ENCODE measurements at regions not wholly inside any gene's neighbourhood (a gene's known extent, or its start where the extent isn't known, plus 50 kb on each side); places are given as distances from the start of the nearest gene placed in this dataset.

GRCh38 chr3:64357481-64357880, 132.2 kb upstream of the PRICKLE2 start:
- intact Hi-C loops (cut with micrococcal nuclease): no loop called here
- H4K20me1 ChIP-seq (ENCODE audit: insufficient read depth): no peaks in the 10 kb centered on the region
- H2AFZ ChIP-seq (ENCODE audit: low read depth, low read length, poor library complexity, severe bottlenecking): no peak overlapping the region
- TF ChIP-seq EZH2 (IDR thresholded peaks at IDR 0.05): no peak
- no peak for TF ChIP-seq RAD21 (IDR thresholded peaks at IDR 0.05; ENCODE audit: low read depth)
- no peak for TF ChIP-seq REST (IDR thresholded peaks at IDR 0.05; ENCODE audit: low read depth)
- no peak for TF ChIP-seq ZFX (IDR thresholded peaks at IDR 0.05)
- TF ChIP-seq FOSL1 (IDR thresholded peaks at IDR 0.05; ENCODE audit: low read depth): no peak
- no peak for TF ChIP-seq EZH2phosphoT487 (IDR thresholded peaks at IDR 0.05; ENCODE audit: borderline replicate concordance)
- no peak for TF ChIP-seq CTCF (IDR thresholded peaks at IDR 0.05 in 2 of 3, conservative IDR thresholded peaks at IDR 0.05 in 1 of 3; ENCODE audit: borderline replicate concordance in 1 of 3, insufficient read depth in 1 of 3, low read depth in 2 of 3, low read length in 2 of 3)
- no peak for TF ChIP-seq ELF1 (IDR thresholded peaks at IDR 0.05; ENCODE audit: borderline replicate concordance, low read depth)
- no peak for TF ChIP-seq SRF (IDR thresholded peaks at IDR 0.05; ENCODE audit: low read depth)
- no peak for TF ChIP-seq SP1 (IDR thresholded peaks at IDR 0.05; ENCODE audit: low read depth)
- TF ChIP-seq EGR1 (IDR thresholded peaks at IDR 0.05; ENCODE audit: low read depth): no peak
- no peak for TF ChIP-seq ZBTB33 (IDR thresholded peaks at IDR 0.05; ENCODE audit: extremely low read depth, insufficient replicate concordance, low read length)
- TF ChIP-seq MAX (IDR thresholded peaks at IDR 0.05): no peak
- TF ChIP-seq POLR2AphosphoS5 (IDR thresholded peaks at IDR 0.05; ENCODE audit: low read depth, low read length): no peak
- TF ChIP-seq TCF7L2 (IDR thresholded peaks at IDR 0.05; ENCODE audit: borderline replicate concordance, extremely low read depth, insufficient read depth, insufficient read length): no peak
- TF ChIP-seq JUND (IDR thresholded peaks at IDR 0.05): no peak
- TF ChIP-seq CEBPB (IDR thresholded peaks at IDR 0.05; ENCODE audit: low read depth): no peak
- TF ChIP-seq CBX3 (IDR thresholded peaks at IDR 0.05; ENCODE audit: low read depth): no peak
- no peak for TF ChIP-seq ATF3 (IDR thresholded peaks at IDR 0.05)
- TF ChIP-seq SIN3A (IDR thresholded peaks at IDR 0.05; ENCODE audit: low read depth): no peak
- no TSS peak for BruUV-seq (replicated peaks)
- no peaks in the 10 kb centered on the region for H3K9me3 ChIP-seq (ENCODE audit: control insufficient read depth in 1 of 2, insufficient read depth in 1 of 2, low read depth in 1 of 2, low read length in 2 of 2)
- H3K27ac ChIP-seq (ENCODE audit: low read depth, low read length): no peak overlapping the region
- no peak overlapping the region for H3K4me3 ChIP-seq (replicated peaks in 1 of 2; ENCODE audit: low read depth in 1 of 2, low read length in 2 of 2)
- H3K27me3 ChIP-seq (ENCODE audit: insufficient read depth, low read length): peaks cover 11% of the 10 kb centered on the region; the same call in 1 of the 2 replicates
- no peaks in the 10 kb centered on the region for H3K36me3 ChIP-seq (ENCODE audit: control insufficient read depth in 1 of 2, insufficient read depth in 2 of 2, low read length in 2 of 2)
- ATAC-seq: no peak
- H3K79me2 ChIP-seq (ENCODE audit: insufficient read depth, low read length): no peaks in the 10 kb centered on the region
- H3K9ac ChIP-seq (ENCODE audit: low read length): no peak overlapping the region
- ChIA-PET POLR2A (no interaction called here), CTCF (no interaction called here), RAD21 (ENCODE audit: low non-redundant PET in 1 of 2, low total read pairs in 2 of 2, uncharacterized antibody in 2 of 2, unreplicated experiment in 2 of 2) (no interaction called here)
- no peaks in the 10 kb centered on the region for H3K9me2 ChIP-seq (ENCODE audit: insufficient read depth)
- H3K4me2 ChIP-seq (ENCODE audit: low read length): no peak overlapping the region
- H3K4me1 ChIP-seq (ENCODE audit: control insufficient read depth in 1 of 2, insufficient read depth in 2 of 2, low read length in 2 of 2): no peaks in the 10 kb centered on the region
- DNase-seq (ENCODE audit: low read depth, low spot score): no peak
